ENCODE measurements at regions not wholly inside any gene's neighbourhood (a gene's known extent, or its start where the extent isn't known, plus 50 kb on each side); places are given as distances from the start of the nearest gene placed in this dataset.

GRCh38 chr7:119688831-119689230, 584.1 kb upstream of the KCND2 start:
- Histone ChIP-seq H3K9me3 (ENCODE audit: control insufficient read depth in 4 of 4, low read length in 3 of 4) (no peaks in the 10 kb centered on the region), H3K9ac (ENCODE audit: low read depth in 1 of 2, low read length in 2 of 2) (no peak overlapping the region), H3K36me3 (ENCODE audit: control insufficient read depth in 4 of 4, insufficient read depth in 3 of 4, low read depth in 1 of 4, low read length in 3 of 4) (no peaks in the 10 kb centered on the region), H3K4me1 (ENCODE audit: control insufficient read depth in 4 of 4, insufficient read depth in 4 of 4, low read length in 3 of 4) (no peaks in the 10 kb centered on the region), H3K27me3 (ENCODE audit: control insufficient read depth in 4 of 4, insufficient read depth in 4 of 4, low read length in 3 of 4) (no peaks in the 10 kb centered on the region), H3K27ac (ENCODE audit: low read depth in 1 of 2, low read length in 2 of 2) (no peak overlapping the region), H3K4me3 (ENCODE audit: low read depth in 1 of 3, low read length in 3 of 3) (no peak overlapping the region)
- no peak for DNase-seq (ENCODE audit: low spot score)
- 78% methylated on average over 2 of the region's 2 CpGs for WGBS
- no peak for TF ChIP-seq EGR1 (IDR thresholded peaks at IDR 0.05; ENCODE audit: low read depth in 2 of 2)
- TF ChIP-seq FOXA1 (IDR thresholded peaks at IDR 0.05) = no peak
- no peak for TF ChIP-seq GABPA (IDR thresholded peaks at IDR 0.05 in 1 of 2, conservative IDR thresholded peaks at IDR 0.05 in 1 of 2)
- no peak for TF ChIP-seq REST (IDR thresholded peaks at IDR 0.05)
- TF ChIP-seq ZBTB33 (IDR thresholded peaks at IDR 0.05) = no peak
- TF ChIP-seq CTCF (IDR thresholded peaks at IDR 0.05; ENCODE audit: low read depth, low read length, missing input control) = no peak
- TF ChIP-seq ATF3 (IDR thresholded peaks at IDR 0.05) = no peak
- no peak for TF ChIP-seq HNF4A (conservative IDR thresholded peaks at IDR 0.05)
- no peak for TF ChIP-seq FOXA2 (IDR thresholded peaks at IDR 0.05)

GRCh38 chr7:119692541-119692940, 580.4 kb upstream of the KCND2 start:
- no peaks in the 10 kb centered on the region for H3K27me3 ChIP-seq (ENCODE audit: control insufficient read depth in 4 of 4, insufficient read depth in 4 of 4, low read length in 3 of 4)
- H3K9ac ChIP-seq (ENCODE audit: low read depth in 1 of 2, low read length in 2 of 2) = no peak overlapping the region
- H3K9me3 ChIP-seq (ENCODE audit: control insufficient read depth in 4 of 4, low read length in 3 of 4) = peaks cover 0 to 3% (median 0%) of the 10 kb centered on the region in 4 donors
- no peak for DNase-seq (ENCODE audit: low spot score)
- H3K36me3 ChIP-seq (ENCODE audit: control insufficient read depth in 4 of 4, insufficient read depth in 3 of 4, low read depth in 1 of 4, low read length in 3 of 4) = no peaks in the 10 kb centered on the region
- no peak overlapping the region for H3K27ac ChIP-seq (ENCODE audit: low read depth in 1 of 2, low read length in 2 of 2)
- TF ChIP-seq FOXA1 (IDR thresholded peaks at IDR 0.05) = no peak
- TF ChIP-seq HNF4A (conservative IDR thresholded peaks at IDR 0.05) = no peak
- TF ChIP-seq CTCF (IDR thresholded peaks at IDR 0.05; ENCODE audit: low read depth, low read length, missing input control) = no peak
- no peak for TF ChIP-seq REST (IDR thresholded peaks at IDR 0.05)
- no peak for TF ChIP-seq RXRA (IDR thresholded peaks at IDR 0.05)
- H3K4me1 ChIP-seq (ENCODE audit: control insufficient read depth in 4 of 4, insufficient read depth in 4 of 4, low read length in 3 of 4) = no peaks in the 10 kb centered on the region
- no peak overlapping the region for H3K4me3 ChIP-seq (ENCODE audit: low read depth in 1 of 3, low read length in 3 of 3)
- 60% methylated on average over 3 of the region's 3 CpGs for WGBS

All from liver (tissue), 8 donors.